ENCODE measurements at regions not wholly inside any gene's neighbourhood (a gene's known extent, or its start where the extent isn't known, plus 50 kb on each side); places are given as distances from the start of the nearest gene placed in this dataset.

GRCh38 chr20:21921251-21921650, 215.8 kb downstream of the PAX1 start:
- Histone ChIP-seq H4K20me1 (ENCODE audit: low read depth, low read length) (no peaks in the 10 kb centered on the region), H3K9me3 (ENCODE audit: insufficient read depth, low read length) (0 out of 2 replicates have a peak, but pooled peaks cover 3% of the 10 kb centered on the region), H2AFZ (ENCODE audit: low read depth, low read length, severe bottlenecking) (no peak overlapping the region), H3K27me3 (ENCODE audit: low read length) (no peaks in the 10 kb centered on the region), H3K36me3 (ENCODE audit: low read length) (no peaks in the 10 kb centered on the region), H3K79me2 (ENCODE audit: insufficient read depth, low read length) (no peaks in the 10 kb centered on the region), H3K9me2 (replicated peaks; ENCODE audit: insufficient read depth, low read length) (no peaks in the 10 kb centered on the region), H3K4me2 (ENCODE audit: low read depth, low read length, poor library complexity, severe bottlenecking) (no peak overlapping the region), H3K4me3 (ENCODE audit: insufficient read depth, low read length, poor library complexity, severe bottlenecking) (no peak overlapping the region), H3K9ac (ENCODE audit: low read length) (no peak overlapping the region), H3K27ac (ENCODE audit: low read depth, low read length) (no peak overlapping the region), H3F3A (ENCODE audit: insufficient read depth) (no peaks in the 10 kb centered on the region)
- TF ChIP-seq CTCF (IDR thresholded peaks at IDR 0.05; ENCODE audit: insufficient read depth, low read length, poor library complexity, severe bottlenecking) (no peak), EZH2phosphoT487 (conservative IDR thresholded peaks at IDR 0.05; ENCODE audit: low read length) (no peak)

GRCh38 chr20:21920211-21920610, 214.7 kb downstream of the PAX1 start:
- H3F3A ChIP-seq (ENCODE audit: insufficient read depth) = no peaks in the 10 kb centered on the region
- no peak overlapping the region for H3K9ac ChIP-seq (ENCODE audit: low read length)
- no peak for TF ChIP-seq CTCF (IDR thresholded peaks at IDR 0.05; ENCODE audit: insufficient read depth, low read length, poor library complexity, severe bottlenecking)
- no peak for TF ChIP-seq EZH2phosphoT487 (conservative IDR thresholded peaks at IDR 0.05; ENCODE audit: low read length)
- H4K20me1 ChIP-seq (ENCODE audit: low read depth, low read length) = no peaks in the 10 kb centered on the region
- H3K9me2 ChIP-seq (replicated peaks; ENCODE audit: insufficient read depth, low read length) = no peaks in the 10 kb centered on the region
- no peak overlapping the region for H2AFZ ChIP-seq (ENCODE audit: low read depth, low read length, severe bottlenecking)
- no peaks in the 10 kb centered on the region for H3K79me2 ChIP-seq (ENCODE audit: insufficient read depth, low read length)
- H3K27me3 ChIP-seq (ENCODE audit: low read length) = no peaks in the 10 kb centered on the region
- H3K4me3 ChIP-seq (ENCODE audit: insufficient read depth, low read length, poor library complexity, severe bottlenecking) = no peak overlapping the region
- no peaks in the 10 kb centered on the region for H3K36me3 ChIP-seq (ENCODE audit: low read length)
- H3K4me2 ChIP-seq (ENCODE audit: low read depth, low read length, poor library complexity, severe bottlenecking) = no peak overlapping the region
- no peak overlapping the region for H3K27ac ChIP-seq (ENCODE audit: low read depth, low read length)
- H3K9me3 ChIP-seq (ENCODE audit: insufficient read depth, low read length) = 0 out of 2 replicates have a peak, but pooled peaks cover 3% of the 10 kb centered on the region

GRCh38 chr20:21918398-21918797, 212.9 kb downstream of the PAX1 start:
- TF ChIP-seq EZH2phosphoT487 (conservative IDR thresholded peaks at IDR 0.05; ENCODE audit: low read length) (no peak), CTCF (IDR thresholded peaks at IDR 0.05; ENCODE audit: insufficient read depth, low read length, poor library complexity, severe bottlenecking) (no peak)
- Histone ChIP-seq H4K20me1 (ENCODE audit: low read depth, low read length) (no peaks in the 10 kb centered on the region), H3K9me3 (ENCODE audit: insufficient read depth, low read length) (0 out of 2 replicates have a peak, but pooled peaks cover 3% of the 10 kb centered on the region), H3K36me3 (ENCODE audit: low read length) (no peaks in the 10 kb centered on the region), H3F3A (ENCODE audit: insufficient read depth) (no peaks in the 10 kb centered on the region), H3K9ac (ENCODE audit: low read length) (no peak overlapping the region), H3K79me2 (ENCODE audit: insufficient read depth, low read length) (no peaks in the 10 kb centered on the region), H3K4me2 (ENCODE audit: low read depth, low read length, poor library complexity, severe bottlenecking) (no peak overlapping the region), H3K9me2 (replicated peaks; ENCODE audit: insufficient read depth, low read length) (no peaks in the 10 kb centered on the region), H3K27me3 (ENCODE audit: low read length) (no peaks in the 10 kb centered on the region), H3K4me3 (ENCODE audit: insufficient read depth, low read length, poor library complexity, severe bottlenecking) (no peak overlapping the region), H2AFZ (ENCODE audit: low read depth, low read length, severe bottlenecking) (no peak overlapping the region), H3K27ac (ENCODE audit: low read depth, low read length) (no peak overlapping the region)
